CD8-positive, alpha-beta memory T cell (primary cell): ENCODE measurements at regions not wholly inside any gene's neighbourhood (a gene's known extent, or its start where the extent isn't known, plus 50 kb on each side); places are given as distances from the start of the nearest gene placed in this dataset.
"Not testable (repeated sequence)": the region's sequence is repeated elsewhere in the genome, so short reads cannot be mapped to it uniquely, and the experiment has no call there.

Experiments
- CTCF ChIA-PET: fragments of 350-600 bp; sonication (Branson Sonifier 250); formaldehyde crosslinking; loops from one replicate; lab custom pipeline; 2021; ENCODE audit warnings: antibody characterized with exemption; lab: Charles Lee
- POLR2A ChIA-PET: fragments of 350-600 bp; sonication (Branson Sonifier 250); formaldehyde crosslinking; loops from one replicate; lab custom pipeline; 2021; ENCODE audit warnings: antibody characterized with exemption; lab: Charles Lee
- DNase-seq, 5 donors: peaks; one replicate each; pipeline versions ENCODE4 v3.0.0 to v3.0.0-alpha.2; 2020 to 2022; ENCODE audit warnings: mixed read lengths in 1 of 5
- H3K27ac ChIP-seq: one replicate; pipeline ENCODE4 v1.7.0; 2013; ENCODE audit warnings: low read depth, mild to moderate bottlenecking, low read length, moderate library complexity
- H3K27me3 ChIP-seq: 2 replicates; pipeline ENCODE4 v1.7.0; 2013; ENCODE audit warnings: low read length, mild to moderate bottlenecking; ENCODE audit not compliant: insufficient read depth, poor library complexity, severe bottlenecking
- H3K36me3 ChIP-seq: 2 replicates; pipeline ENCODE4 v1.7.0; 2013; ENCODE audit warnings: mild to moderate bottlenecking, low read length, moderate library complexity; ENCODE audit not compliant: insufficient read depth
- H3K4me1 ChIP-seq: 2 replicates; pipeline ENCODE4 v1.7.0; 2013; ENCODE audit warnings: mild to moderate bottlenecking, low read length, moderate library complexity; ENCODE audit not compliant: insufficient read depth
- H3K4me3 ChIP-seq: 2 replicates; pipeline ENCODE4 v1.7.0; 2013; ENCODE audit warnings: mild to moderate bottlenecking, low read length
- H3K9me3 ChIP-seq: 2 replicates; pipeline ENCODE4 v1.7.0; 2013; ENCODE audit warnings: mild to moderate bottlenecking, low read length
- H3K27ac Mint-ChIP-seq, 8 donors: one replicate each; pipeline ENCODE4 v1.8.0; 2020 to 2021; ENCODE audit warnings: mixed read lengths in 8 of 8, mild to moderate bottlenecking in 6 of 8, inconsistent platforms in 3 of 8, moderate library complexity in 3 of 8
- H3K27me3 Mint-ChIP-seq, 2 donors: one replicate each; pipeline ENCODE4 v1.8.0; 2020 to 2021; ENCODE audit warnings: mixed read lengths in 2 of 2, mild to moderate bottlenecking in 1 of 2, moderate library complexity in 1 of 2
- H3K36me3 Mint-ChIP-seq, 3 donors: one replicate each; pipeline ENCODE4 v1.8.0; 2020 to 2021; ENCODE audit warnings: mixed read lengths in 3 of 3, inconsistent platforms in 1 of 3, mild to moderate bottlenecking in 1 of 3
- H3K4me1 Mint-ChIP-seq, 3 donors: one replicate each; pipeline ENCODE4 v1.8.0; 2020 to 2021; ENCODE audit warnings: mixed read lengths in 3 of 3, inconsistent platforms in 1 of 3, mild to moderate bottlenecking in 1 of 3
- H3K4me3 Mint-ChIP-seq, 7 donors: one replicate each; pipeline ENCODE4 v1.8.0; 2020 to 2021; ENCODE audit warnings: mixed read lengths in 7 of 7, mild to moderate bottlenecking in 6 of 7, moderate library complexity in 4 of 7, inconsistent platforms in 2 of 7
- H3K9me3 Mint-ChIP-seq, 5 donors: one replicate each; pipeline ENCODE4 v1.8.0; 2020 to 2022; ENCODE audit warnings: mixed read lengths in 5 of 5, mild to moderate bottlenecking in 3 of 5, moderate library complexity in 2 of 5, inconsistent platforms in 1 of 5

- Histone ChIP-seq H3K27ac (no peak overlapping the region), H3K36me3 (no peaks in the 10 kb centered on the region), H3K27me3 (no peaks in the 10 kb centered on the region), H3K9me3 (no peaks in the 10 kb centered on the region), H3K4me1 (no peaks in the 10 kb centered on the region), H3K4me3 (no peak overlapping the region)
- no peak for DNase-seq
- Mint-ChIP-seq H3K27me3 (peaks cover 6 to 10% of the 10 kb centered on the region in 2 donors), H3K4me1 (no peaks in the 10 kb centered on the region), H3K27ac (no peak overlapping the region), H3K9me3 (peaks cover 0 to 2% (median 0%) of the 10 kb centered on the region in 5 donors), H3K4me3 (peak overlapping the region in 1 of 7 donors; percentile 46), H3K36me3 (no peaks in the 10 kb centered on the region)
- POLR2A ChIA-PET = no interaction called here
- CTCF ChIA-PET = no interaction called here
These were observed 79.7 kb upstream of the C2CD4B start for GRCh38 chr15:62244762-62245161.

- Mint-ChIP-seq H3K4me3 (no peak overlapping the region), H3K27ac (peak overlapping the region in 1 of 8 donors; percentile 46), H3K27me3 (peaks cover 11 to 30% of the 10 kb centered on the region in 2 donors), H3K4me1 (no peaks in the 10 kb centered on the region), H3K36me3 (no peaks in the 10 kb centered on the region), H3K9me3 (no peaks in the 10 kb centered on the region)
- CTCF ChIA-PET = no interaction called here
- no peak for DNase-seq
- POLR2A ChIA-PET = no interaction called here
- Histone ChIP-seq H3K4me1 (no peaks in the 10 kb centered on the region), H3K27ac (no peak overlapping the region), H3K36me3 (no peaks in the 10 kb centered on the region), H3K27me3 (no peaks in the 10 kb centered on the region), H3K4me3 (no peak overlapping the region), H3K9me3 (no peaks in the 10 kb centered on the region)
These were observed 83.3 kb upstream of the C2CD4B start for GRCh38 chr15:62248277-62248984.

GRCh38 chr15:62249501-62249900, 84.4 kb upstream of the C2CD4B start:
- Mint-ChIP-seq H3K36me3 (no peaks in the 10 kb centered on the region), H3K9me3 (no peaks in the 10 kb centered on the region), H3K27ac (no peak overlapping the region), H3K27me3 (peaks cover 11 to 33% of the 10 kb centered on the region in 2 donors), H3K4me1 (no peaks in the 10 kb centered on the region), H3K4me3 (no peak overlapping the region)
- Histone ChIP-seq H3K9me3 (no peaks in the 10 kb centered on the region), H3K4me1 (no peaks in the 10 kb centered on the region), H3K4me3 (no peak overlapping the region), H3K27me3 (no peaks in the 10 kb centered on the region), H3K27ac (no peak overlapping the region), H3K36me3 (no peaks in the 10 kb centered on the region)
- DNase-seq = no peak
- ChIA-PET POLR2A (no interaction called here), CTCF (no interaction called here)

GRCh38 chr15:62250186-62250585, 85.1 kb upstream of the C2CD4B start:
- no peaks in the 10 kb centered on the region for H3K27me3 ChIP-seq
- no peaks in the 10 kb centered on the region for H3K4me1 ChIP-seq
- Mint-ChIP-seq H3K27me3 (peaks cover 12 to 39% of the 10 kb centered on the region in 2 donors), H3K27ac (no peak overlapping the region), H3K4me1 (no peaks in the 10 kb centered on the region), H3K9me3 (no peaks in the 10 kb centered on the region), H3K4me3 (no peak overlapping the region), H3K36me3 (no peaks in the 10 kb centered on the region)
- H3K27ac ChIP-seq = no peak overlapping the region
- no peak for DNase-seq
- no peaks in the 10 kb centered on the region for H3K9me3 ChIP-seq
- CTCF ChIA-PET = no interaction called here
- POLR2A ChIA-PET = no interaction called here
- H3K4me3 ChIP-seq = no peak overlapping the region
- no peaks in the 10 kb centered on the region for H3K36me3 ChIP-seq

- Mint-ChIP-seq H3K27ac (no peak overlapping the region), H3K36me3 (no peaks in the 10 kb centered on the region), H3K27me3 (peaks cover 12 to 46% of the 10 kb centered on the region in 2 donors), H3K4me3 (no peak overlapping the region), H3K9me3 (no peaks in the 10 kb centered on the region), H3K4me1 (no peaks in the 10 kb centered on the region)
- CTCF ChIA-PET = no interaction called here
- Histone ChIP-seq H3K27ac (no peak overlapping the region), H3K9me3 (no peaks in the 10 kb centered on the region), H3K4me1 (no peaks in the 10 kb centered on the region), H3K36me3 (no peaks in the 10 kb centered on the region), H3K4me3 (no peak overlapping the region), H3K27me3 (no peaks in the 10 kb centered on the region)
- POLR2A ChIA-PET = no interaction called here
- DNase-seq = no peak
These were observed 85.9 kb upstream of the C2CD4B start for GRCh38 chr15:62250978-62251377.

GRCh38 chr15:62253294-62253693, 88.2 kb upstream of the C2CD4B start:
- no peak for DNase-seq
- Histone ChIP-seq H3K27me3 (no peaks in the 10 kb centered on the region), H3K27ac (no peak overlapping the region), H3K4me1 (no peaks in the 10 kb centered on the region), H3K36me3 (no peaks in the 10 kb centered on the region), H3K4me3 (no peak overlapping the region), H3K9me3 (no peaks in the 10 kb centered on the region)
- H3K27ac Mint-ChIP-seq = no peak overlapping the region
- H3K4me3 Mint-ChIP-seq = no peak overlapping the region
- H3K27me3 Mint-ChIP-seq = peaks cover 12 to 39% of the 10 kb centered on the region in 2 donors
- H3K4me1 Mint-ChIP-seq = no peaks in the 10 kb centered on the region
- H3K9me3 Mint-ChIP-seq = no peaks in the 10 kb centered on the region
- ChIA-PET CTCF (interaction anchor here (1.8 kb wide), 1 partner anchor 12 kb away, joined by 6 read pairs; no protein-coding TSS in a partner anchor), POLR2A (no interaction called here)
- no peaks in the 10 kb centered on the region for H3K36me3 Mint-ChIP-seq

GRCh38 chr15:62254137-62254934, 89.3 kb upstream of the C2CD4B start:
- Mint-ChIP-seq H3K27ac (peak overlapping the region in 1 of 8 donors; percentile 31), H3K27me3 (peaks cover 10 to 39% of the 10 kb centered on the region in 2 donors), H3K9me3 (no peaks in the 10 kb centered on the region), H3K4me3 (no peak overlapping the region), H3K4me1 (no peaks in the 10 kb centered on the region), H3K36me3 (no peaks in the 10 kb centered on the region)
- no peaks in the 10 kb centered on the region for H3K4me1 ChIP-seq
- no peaks in the 10 kb centered on the region for H3K27me3 ChIP-seq
- POLR2A ChIA-PET = no interaction called here
- no peak overlapping the region for H3K4me3 ChIP-seq
- CTCF ChIA-PET = interaction anchor here (0.7 to 1.8 kb wide), 2 partner anchors 13 to 130 kb away, joined by 3 to 6 read pairs; no protein-coding TSS in a partner anchor
- H3K27ac ChIP-seq = no peak overlapping the region
- H3K36me3 ChIP-seq = no peaks in the 10 kb centered on the region
- no peaks in the 10 kb centered on the region for H3K9me3 ChIP-seq
- DNase-seq = peak; percentile 14 to 53 (median 39)

- H3K36me3 Mint-ChIP-seq, H3K27me3 ChIP-seq, H3K4me3 Mint-ChIP-seq, H3K9me3 Mint-ChIP-seq, H3K36me3 ChIP-seq, H3K9me3 ChIP-seq, H3K27ac Mint-ChIP-seq, CTCF ChIA-PET, POLR2A ChIA-PET, H3K4me1 Mint-ChIP-seq, DNase-seq, H3K4me1 ChIP-seq, H3K27ac ChIP-seq, H3K4me3 ChIP-seq: not testable (repeated sequence)
- H3K27me3 Mint-ChIP-seq = peaks cover 10 to 29% of the 10 kb centered on the region in 2 donors
These were observed 91.3 kb upstream of the C2CD4B start for GRCh38 chr15:62256430-62256829.
